Upper lobe of left lung (tissue), 4 donors: ENCODE measurements at regions not wholly inside any gene's neighbourhood (a gene's known extent, or its start where the extent isn't known, plus 50 kb on each side); places are given as distances from the start of the nearest gene placed in this dataset.

Experiments used
- EP300 ChIP-seq, 4 donors: sonication (generic); formaldehyde crosslinking; IDR thresholded peaks; one replicate each; pipeline ENCODE4 v1.5.1; 2017; ENCODE audit warnings: antibody characterized with exemption in 4 of 4, control low read depth in 2 of 4
- POLR2A ChIP-seq, 4 donors: fragments of 450-650 bp; IDR thresholded peaks; one replicate each; pipeline ENCODE4 v1.5.1; 2016 to 2017; ENCODE audit warnings: antibody characterized with exemption in 4 of 4, mild to moderate bottlenecking in 2 of 4
- POLR2AphosphoS5 ChIP-seq, 2 donors: sonication (generic); formaldehyde crosslinking; IDR thresholded peaks; one replicate each; pipeline ENCODE4 v1.5.1; 2017; ENCODE audit warnings: antibody characterized with exemption in 2 of 2
- TF ChIP-seq, protein P1 (sequence below), 6 experiments: fragments of 450-650 bp in 4 of 6; fragments of 200-600 bp in 2 of 6; sonication (generic) in 2 of 6; IDR thresholded peaks; one replicate each; pipeline ENCODE4 v1.5.1; 2016 to 2019; ENCODE audit warnings: antibody characterized with exemption in 6 of 6

DNA sequence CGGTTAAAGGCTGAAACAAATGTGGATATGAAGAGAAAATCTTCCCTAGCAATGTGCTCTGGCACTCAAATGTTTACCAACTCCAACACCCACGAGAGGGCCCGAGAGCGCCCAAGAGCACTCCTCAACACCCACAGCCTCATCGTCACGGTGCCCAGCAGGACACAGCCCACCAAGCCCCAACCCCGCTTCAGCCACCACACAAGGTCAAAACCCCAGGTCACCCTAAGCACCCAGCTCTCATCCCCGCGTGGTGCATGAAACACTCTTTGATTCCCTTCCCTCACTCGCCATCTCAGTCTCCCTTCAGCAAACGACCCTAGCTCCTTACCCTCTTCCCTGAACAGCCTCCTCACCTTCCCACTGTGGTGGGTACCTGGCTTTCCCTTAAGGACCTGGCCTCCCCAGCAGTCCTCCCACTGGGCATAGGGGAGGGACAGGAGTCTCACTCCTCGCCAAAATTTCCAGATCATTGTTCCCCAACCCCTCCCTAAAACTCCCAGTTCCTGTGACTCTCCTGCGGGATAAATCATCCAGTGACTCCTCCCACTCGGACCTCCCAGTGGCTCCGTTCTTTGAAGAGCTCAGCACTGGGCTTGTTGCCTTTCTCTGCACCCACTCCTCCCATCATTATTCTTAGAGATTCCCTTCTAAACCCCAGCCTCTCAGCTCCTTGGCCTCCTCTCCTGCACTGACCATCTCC, 170.4 kb upstream of the SYT6 start:
- TF ChIP-seq, protein P1, sequence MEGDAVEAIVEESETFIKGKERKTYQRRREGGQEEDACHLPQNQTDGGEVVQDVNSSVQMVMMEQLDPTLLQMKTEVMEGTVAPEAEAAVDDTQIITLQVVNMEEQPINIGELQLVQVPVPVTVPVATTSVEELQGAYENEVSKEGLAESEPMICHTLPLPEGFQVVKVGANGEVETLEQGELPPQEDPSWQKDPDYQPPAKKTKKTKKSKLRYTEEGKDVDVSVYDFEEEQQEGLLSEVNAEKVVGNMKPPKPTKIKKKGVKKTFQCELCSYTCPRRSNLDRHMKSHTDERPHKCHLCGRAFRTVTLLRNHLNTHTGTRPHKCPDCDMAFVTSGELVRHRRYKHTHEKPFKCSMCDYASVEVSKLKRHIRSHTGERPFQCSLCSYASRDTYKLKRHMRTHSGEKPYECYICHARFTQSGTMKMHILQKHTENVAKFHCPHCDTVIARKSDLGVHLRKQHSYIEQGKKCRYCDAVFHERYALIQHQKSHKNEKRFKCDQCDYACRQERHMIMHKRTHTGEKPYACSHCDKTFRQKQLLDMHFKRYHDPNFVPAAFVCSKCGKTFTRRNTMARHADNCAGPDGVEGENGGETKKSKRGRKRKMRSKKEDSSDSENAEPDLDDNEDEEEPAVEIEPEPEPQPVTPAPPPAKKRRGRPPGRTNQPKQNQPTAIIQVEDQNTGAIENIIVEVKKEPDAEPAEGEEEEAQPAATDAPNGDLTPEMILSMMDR (IDR thresholded peaks at IDR 0.05), result no peak
- no peak for TF ChIP-seq POLR2AphosphoS5 (IDR thresholded peaks at IDR 0.05)
- no peak for TF ChIP-seq POLR2A (IDR thresholded peaks at IDR 0.05)
- TF ChIP-seq EP300 (IDR thresholded peaks at IDR 0.05), result no peak
